ENCODE measurements at regions not wholly inside any gene's neighbourhood (a gene's known extent, or its start where the extent isn't known, plus 50 kb on each side); places are given as distances from the start of the nearest gene placed in this dataset.
"Not testable (repeated sequence)": the region's sequence is repeated elsewhere in the genome, so short reads cannot be mapped to it uniquely, and the experiment has no call there.

DNA sequence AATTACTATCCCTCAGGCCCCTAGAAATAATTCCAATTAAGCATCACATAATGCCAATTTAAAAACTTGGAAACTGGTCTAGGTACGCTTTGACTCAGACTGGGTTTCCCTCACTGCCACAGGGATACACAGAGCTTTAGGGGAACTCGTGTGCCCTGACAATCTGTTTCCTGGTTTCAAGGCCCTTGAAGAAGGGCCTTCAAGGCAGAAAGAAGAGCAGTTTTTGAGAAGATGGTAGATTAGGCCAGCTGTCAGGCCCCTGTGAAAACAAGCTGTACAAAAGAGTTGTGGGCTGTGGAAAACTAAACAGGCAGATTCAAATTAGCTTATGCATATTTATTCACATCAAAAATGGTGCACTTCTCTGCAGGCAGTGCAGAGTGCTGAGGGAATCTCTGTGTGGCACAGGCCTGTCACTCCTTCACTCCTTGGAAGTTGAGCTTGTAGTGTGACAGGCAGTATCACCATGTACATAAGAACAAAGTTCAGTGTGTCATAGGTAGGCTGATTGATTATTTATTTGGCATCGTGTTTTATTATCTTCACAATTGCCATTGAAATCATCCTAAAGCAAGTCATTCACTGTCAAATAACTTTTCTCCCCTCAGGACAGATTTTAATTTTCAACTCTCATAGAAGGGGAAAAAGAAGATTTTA, 614.4 kb upstream of the GYPC start:
- DNase-seq (ENCODE audit: low read depth in 2 of 2), result no peak
- TF ChIP-seq, protein P1, sequence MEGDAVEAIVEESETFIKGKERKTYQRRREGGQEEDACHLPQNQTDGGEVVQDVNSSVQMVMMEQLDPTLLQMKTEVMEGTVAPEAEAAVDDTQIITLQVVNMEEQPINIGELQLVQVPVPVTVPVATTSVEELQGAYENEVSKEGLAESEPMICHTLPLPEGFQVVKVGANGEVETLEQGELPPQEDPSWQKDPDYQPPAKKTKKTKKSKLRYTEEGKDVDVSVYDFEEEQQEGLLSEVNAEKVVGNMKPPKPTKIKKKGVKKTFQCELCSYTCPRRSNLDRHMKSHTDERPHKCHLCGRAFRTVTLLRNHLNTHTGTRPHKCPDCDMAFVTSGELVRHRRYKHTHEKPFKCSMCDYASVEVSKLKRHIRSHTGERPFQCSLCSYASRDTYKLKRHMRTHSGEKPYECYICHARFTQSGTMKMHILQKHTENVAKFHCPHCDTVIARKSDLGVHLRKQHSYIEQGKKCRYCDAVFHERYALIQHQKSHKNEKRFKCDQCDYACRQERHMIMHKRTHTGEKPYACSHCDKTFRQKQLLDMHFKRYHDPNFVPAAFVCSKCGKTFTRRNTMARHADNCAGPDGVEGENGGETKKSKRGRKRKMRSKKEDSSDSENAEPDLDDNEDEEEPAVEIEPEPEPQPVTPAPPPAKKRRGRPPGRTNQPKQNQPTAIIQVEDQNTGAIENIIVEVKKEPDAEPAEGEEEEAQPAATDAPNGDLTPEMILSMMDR (IDR thresholded peaks at IDR 0.05; ENCODE audit: low read depth, low read length), result no peak
- no peak overlapping the region for H3K4me3 ChIP-seq (replicated peaks in 1 of 2; ENCODE audit: low read depth in 2 of 2, low read length in 2 of 2)

DNA sequence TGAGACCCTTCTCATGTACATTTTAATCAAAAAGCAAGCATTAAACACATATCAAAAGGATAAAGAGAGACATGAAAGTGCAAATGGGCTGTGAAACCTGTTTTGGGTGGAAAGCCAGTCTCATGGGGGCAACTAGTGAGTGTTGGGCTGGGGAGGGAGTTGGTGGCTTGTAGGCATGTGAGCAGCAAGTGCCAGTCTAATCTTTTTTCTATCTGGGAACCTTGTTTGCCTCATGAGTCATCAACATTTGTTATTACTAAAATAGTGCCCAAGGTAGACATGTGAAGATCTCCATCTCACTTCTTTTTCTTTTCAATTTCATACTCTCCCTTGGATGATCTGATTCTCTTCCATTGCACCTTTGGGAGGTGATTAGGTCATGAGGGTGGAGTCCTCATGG, 613.9 kb upstream of the GYPC start:
- no peak overlapping the region for H3K4me3 ChIP-seq (replicated peaks in 1 of 2; ENCODE audit: low read depth in 2 of 2, low read length in 2 of 2)
- TF ChIP-seq, protein P1 (IDR thresholded peaks at IDR 0.05; ENCODE audit: low read depth, low read length), result no peak
- no peak for DNase-seq (ENCODE audit: low read depth in 2 of 2)

DNA sequence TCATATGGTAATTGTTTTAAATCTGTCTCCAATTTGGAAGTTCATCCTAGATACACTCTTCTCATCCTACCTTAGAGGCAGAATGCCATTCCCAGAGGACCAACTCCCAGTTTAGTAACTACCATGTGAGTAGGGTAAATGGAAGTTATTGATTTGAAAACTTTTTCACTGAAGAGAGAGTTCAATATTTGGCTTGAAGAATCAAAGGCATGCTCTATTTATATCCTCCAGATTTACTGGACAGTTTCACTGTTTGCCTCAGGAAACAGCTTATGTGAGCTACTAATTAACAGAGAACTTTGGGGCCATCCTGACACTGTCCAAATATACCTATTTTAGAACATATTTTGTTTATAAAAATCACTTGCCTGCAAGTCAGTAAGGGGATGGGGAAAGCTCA, 607.2 kb upstream of the GYPC start:
- DNase-seq (ENCODE audit: low read depth in 2 of 2), result no peak
- TF ChIP-seq, protein P1 (IDR thresholded peaks at IDR 0.05; ENCODE audit: low read depth, low read length), result no peak
- no peak overlapping the region for H3K4me3 ChIP-seq (replicated peaks in 1 of 2; ENCODE audit: low read depth in 2 of 2, low read length in 2 of 2)

DNA sequence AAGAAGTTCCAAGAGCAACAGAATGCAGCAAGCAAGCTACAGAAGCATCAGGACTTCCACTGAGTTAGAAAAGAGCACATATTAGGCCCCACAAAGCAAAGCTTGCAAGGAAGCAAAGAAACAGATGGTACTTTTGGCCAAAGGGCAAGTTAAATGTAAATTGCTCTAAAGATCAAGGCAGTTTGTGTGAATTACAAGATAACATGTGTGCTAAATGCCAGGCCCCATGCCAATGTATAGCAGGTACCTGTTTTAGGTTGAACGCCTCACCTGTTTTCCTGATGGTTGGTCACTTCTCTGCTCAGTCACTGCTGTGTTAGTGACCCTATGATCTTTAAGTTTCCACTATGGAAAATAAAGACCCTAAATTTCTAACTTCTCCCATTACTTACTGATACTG, 606.5 kb upstream of the GYPC start:
- DNase-seq (ENCODE audit: low read depth in 2 of 2), result no peak
- TF ChIP-seq, protein P1 (IDR thresholded peaks at IDR 0.05; ENCODE audit: low read depth, low read length), result no peak
- H3K4me3 ChIP-seq (replicated peaks in 1 of 2; ENCODE audit: low read depth in 2 of 2, low read length in 2 of 2), result no peak overlapping the region

DNA sequence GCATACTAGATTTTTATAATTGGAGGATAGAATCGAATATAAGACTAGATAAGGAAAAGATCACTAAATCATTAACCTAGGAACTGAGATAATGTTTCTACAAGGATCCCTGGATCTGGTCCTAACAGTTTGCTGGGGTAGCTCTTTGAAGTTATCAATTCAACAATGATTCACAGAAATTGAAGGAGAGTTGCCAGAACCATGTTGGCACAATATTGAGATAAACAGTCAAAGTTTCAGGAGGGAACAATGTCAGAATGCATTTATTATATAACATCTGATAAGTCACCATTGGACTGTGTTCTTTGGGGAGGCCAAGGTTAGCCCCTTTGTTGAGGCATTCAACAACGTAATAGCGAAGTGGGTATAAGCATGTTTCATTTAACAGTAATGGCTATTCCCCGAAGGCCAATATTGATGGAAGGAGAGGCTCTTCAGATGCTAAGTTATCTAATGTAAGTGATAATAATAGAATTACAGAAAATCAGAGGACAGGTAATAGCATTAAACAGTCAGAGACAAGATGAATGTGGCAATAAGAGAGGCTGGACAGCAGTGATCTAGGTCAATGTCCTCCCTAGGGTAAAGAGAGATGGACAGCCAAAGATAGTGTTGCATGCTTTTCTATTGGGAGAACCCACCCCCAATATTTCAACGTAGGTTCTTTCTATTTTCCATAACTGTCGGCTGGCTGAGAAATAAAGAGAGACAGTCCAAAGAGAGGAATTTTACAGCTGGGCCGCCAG, 604.8 kb upstream of the GYPC start:
- TF ChIP-seq, protein P1 (IDR thresholded peaks at IDR 0.05; ENCODE audit: low read depth, low read length), result no peak
- no peak overlapping the region for H3K4me3 ChIP-seq (replicated peaks in 1 of 2; ENCODE audit: low read depth in 2 of 2, low read length in 2 of 2)
- DNase-seq (ENCODE audit: low read depth in 2 of 2), result no peak

DNA sequence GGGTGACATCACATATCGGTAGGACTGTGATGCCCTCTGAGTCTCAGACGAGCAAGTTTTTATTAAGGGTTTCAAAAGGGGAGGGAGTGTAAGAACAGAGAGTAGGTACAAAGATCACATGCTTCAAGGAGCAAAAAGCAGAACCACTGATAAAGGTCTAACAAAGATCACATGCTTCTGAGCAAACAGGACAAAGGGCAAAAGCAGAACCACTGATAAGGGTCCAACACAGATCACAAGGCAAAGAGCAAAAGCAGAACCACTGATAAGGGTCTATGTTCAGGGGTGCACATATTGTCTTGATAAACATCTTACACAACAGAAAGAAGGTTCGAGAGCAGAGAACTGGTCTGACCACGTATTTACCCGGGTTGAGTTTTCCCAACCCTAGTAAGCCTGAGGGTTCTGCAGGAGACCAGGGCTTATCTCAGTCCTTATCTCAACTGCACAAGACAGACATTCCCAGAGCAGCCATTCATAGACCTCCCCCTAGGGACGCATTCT, 604.2 kb upstream of the GYPC start:
- not testable (repeated sequence) for H3K4me3 ChIP-seq (replicated peaks in 1 of 2; ENCODE audit: low read depth in 2 of 2, low read length in 2 of 2); DNase-seq (ENCODE audit: low read depth in 2 of 2)

DNA sequence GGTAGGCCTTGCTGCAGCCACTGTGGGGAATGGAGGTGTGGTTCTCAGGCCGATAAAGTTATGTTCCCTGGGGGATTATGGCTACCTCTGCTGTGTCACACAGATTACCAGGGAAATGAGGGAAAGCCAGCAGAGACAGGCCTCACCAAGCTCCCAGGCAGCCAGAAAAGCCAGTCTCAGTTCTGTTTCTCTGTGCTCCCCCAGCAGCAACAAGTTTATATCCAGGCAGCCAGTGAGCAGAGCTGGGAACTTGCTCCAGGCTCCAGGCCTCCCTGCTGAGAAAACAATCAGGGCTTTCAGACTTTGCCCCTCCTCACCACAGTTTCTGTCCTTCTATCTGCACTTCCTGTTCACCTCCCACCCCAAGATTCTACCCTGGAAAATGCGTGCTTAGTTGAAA, 596.6 kb upstream of the GYPC start:
- TF ChIP-seq, protein P1 (IDR thresholded peaks at IDR 0.05; ENCODE audit: low read depth, low read length), result no peak
- DNase-seq (ENCODE audit: low read depth in 2 of 2), result no peak
- H3K4me3 ChIP-seq (replicated peaks in 1 of 2; ENCODE audit: low read depth in 2 of 2, low read length in 2 of 2), result no peak overlapping the region
